ENCODE measurements at regions not wholly inside any gene's neighbourhood (a gene's known extent, or its start where the extent isn't known, plus 50 kb on each side); places are given as distances from the start of the nearest gene placed in this dataset.
"Not testable (repeated sequence)": the region's sequence is repeated elsewhere in the genome, so short reads cannot be mapped to it uniquely, and the experiment has no call there.

DNA sequence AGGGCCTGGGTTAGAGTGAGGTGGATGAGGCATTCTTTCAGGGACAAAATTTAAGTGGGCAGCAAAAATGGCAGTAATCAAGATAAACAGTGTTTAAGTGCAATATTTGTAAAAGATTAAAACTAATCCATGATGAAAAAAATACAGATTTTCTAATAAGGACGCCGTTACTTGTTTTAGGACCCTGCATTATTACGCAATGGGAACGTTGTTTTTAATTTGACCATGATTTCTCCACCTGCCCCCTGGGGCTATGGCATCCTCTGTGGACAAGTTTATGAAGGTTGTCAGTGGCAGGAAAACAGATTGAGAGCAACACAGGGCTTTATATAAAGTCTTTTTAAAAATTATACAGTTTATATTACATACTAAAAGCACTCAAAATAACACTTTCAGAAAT is 380.6 kb upstream of the PHF14 start:
- no peak for DNase-seq (ENCODE audit: low spot score)

DNA sequence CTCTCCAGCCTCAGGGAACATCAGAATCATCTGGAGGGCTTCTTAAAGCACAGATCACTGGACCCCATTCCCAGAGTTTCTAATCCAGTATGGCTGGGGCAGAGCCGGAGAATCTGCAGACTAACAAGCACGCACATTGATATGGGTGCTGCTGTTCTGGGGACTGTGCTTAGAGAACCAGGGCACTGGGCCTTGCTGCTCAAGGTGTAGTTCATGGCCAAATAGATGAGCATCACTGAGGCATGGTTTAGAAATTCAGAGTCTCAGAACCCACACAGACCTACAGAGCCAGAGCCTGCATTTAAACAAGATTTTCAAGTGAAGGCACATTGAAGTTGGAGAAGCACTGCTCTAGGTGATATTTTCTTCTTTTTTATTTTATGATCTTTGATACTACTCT is 376.8 kb upstream of the PHF14 start:
- DNase-seq (ENCODE audit: low spot score), result no peak

DNA sequence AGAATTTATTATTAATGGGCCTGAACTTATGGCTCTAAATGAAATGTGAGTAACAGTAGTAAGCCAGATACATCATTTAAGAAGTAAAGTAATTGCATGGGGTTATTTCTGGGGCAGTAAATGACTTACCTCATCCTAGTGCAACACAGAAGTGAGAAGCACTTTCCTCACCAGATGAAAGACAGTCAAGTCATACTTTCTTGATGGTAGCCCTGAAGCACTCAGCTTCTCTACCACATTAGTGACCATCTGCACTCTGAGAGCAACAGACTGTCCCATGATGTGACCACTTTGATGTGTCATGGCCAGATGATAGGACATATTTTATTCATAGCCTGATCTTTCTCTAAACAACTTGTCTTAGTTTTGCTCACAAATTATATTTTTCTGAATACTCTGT is 369.5 kb upstream of the PHF14 start:
- DNase-seq (ENCODE audit: low spot score), result no peak

DNA sequence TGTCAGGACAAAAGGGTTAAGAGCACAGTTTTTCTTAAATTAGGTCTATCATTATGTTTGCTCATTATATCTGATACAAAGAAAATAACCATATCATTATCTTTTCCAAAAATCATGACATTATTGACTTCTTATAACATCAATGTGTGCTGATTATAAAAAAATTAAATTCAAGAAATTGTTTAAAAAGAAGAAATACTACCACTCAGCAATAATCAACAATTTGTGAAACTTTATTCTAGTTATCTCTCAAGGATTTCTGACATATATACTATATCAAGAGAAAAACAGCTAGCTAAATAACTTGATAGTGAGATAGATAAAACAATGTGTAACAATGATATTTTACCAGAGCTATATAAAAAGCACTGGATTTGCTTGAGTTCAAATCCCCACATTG is 360.7 kb upstream of the PHF14 start:
- no peak for DNase-seq (ENCODE audit: low spot score)

DNA sequence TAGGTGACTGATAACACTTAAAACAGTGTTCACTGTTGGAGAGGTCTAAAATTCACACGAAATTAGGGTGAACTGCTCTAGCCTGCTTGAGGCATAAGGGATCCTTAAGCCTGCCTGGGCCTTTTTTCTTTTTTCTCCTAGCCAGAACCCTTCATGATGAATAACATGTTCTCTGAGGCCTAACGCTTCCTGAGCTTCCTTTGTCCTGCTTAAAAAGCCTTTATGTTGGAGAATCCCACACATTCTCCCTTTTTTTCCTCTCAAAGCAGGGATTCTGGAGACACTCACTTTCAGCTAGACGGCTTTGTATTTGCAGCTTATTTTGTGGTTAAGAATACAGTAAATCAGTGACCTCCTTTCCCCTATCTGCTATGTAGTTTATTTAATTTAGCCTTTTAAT is 354.7 kb upstream of the PHF14 start:
- no peak for DNase-seq (ENCODE audit: low spot score)

DNA sequence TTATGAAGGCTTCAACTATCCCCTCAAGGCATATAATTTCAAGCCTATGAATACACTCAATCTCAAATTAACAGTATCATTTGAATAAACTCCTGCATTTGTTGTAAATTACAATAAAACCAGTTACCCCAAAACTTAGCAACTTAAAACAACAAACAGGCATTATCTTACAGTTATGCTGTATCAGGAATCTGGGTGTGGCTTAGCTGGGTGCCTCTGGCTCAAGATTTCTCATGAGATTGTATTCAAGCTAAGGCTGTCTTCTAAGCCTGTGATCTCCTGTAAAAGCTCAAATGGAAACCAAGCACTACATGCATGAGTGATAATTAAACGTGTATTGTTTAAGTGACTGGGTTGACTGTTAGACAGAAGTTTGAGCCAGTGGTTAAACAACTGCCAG is 341.0 kb upstream of the PHF14 start:
- DNase-seq (ENCODE audit: low spot score), result no peak

GRCh38 chr7:10634239-10634638 is 339.4 kb upstream of the PHF14 start:
- no peak for DNase-seq (ENCODE audit: low spot score)

GRCh38 chr7:10637991-10638390 is 335.7 kb upstream of the PHF14 start:
- no peak for DNase-seq (ENCODE audit: low spot score)

DNA sequence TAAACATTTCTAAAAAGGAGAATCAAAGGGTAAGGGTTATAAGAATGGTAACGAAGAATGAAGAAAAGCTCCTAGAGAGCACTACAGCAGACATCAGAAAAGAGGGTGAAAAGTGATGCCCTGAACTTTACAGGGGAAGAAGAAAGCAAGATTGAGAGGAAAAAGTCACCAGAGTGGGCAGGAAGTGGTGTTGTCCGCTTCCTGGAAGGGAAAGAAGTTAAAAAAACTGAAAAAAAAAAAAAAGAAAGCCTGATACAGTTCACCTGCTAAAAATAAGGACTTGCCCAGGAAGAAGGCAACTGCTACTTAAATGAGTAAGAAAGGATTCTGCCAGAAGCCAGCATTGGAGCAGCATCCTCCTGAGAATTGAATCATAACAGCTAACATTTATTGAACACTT is 330.1 kb upstream of the PHF14 start:
- no peak for DNase-seq (ENCODE audit: low spot score)

GRCh38 chr7:10644849-10645248 is 328.8 kb upstream of the PHF14 start:
- no peak for DNase-seq (ENCODE audit: low spot score)

GRCh38 chr7:10646194-10646593 is 327.5 kb upstream of the PHF14 start:
- no peak for DNase-seq (ENCODE audit: low spot score)

- no peak for DNase-seq (ENCODE audit: low spot score)
Observed at GRCh38 chr7:10648289-10648688, 325.4 kb upstream of the PHF14 start.

DNA sequence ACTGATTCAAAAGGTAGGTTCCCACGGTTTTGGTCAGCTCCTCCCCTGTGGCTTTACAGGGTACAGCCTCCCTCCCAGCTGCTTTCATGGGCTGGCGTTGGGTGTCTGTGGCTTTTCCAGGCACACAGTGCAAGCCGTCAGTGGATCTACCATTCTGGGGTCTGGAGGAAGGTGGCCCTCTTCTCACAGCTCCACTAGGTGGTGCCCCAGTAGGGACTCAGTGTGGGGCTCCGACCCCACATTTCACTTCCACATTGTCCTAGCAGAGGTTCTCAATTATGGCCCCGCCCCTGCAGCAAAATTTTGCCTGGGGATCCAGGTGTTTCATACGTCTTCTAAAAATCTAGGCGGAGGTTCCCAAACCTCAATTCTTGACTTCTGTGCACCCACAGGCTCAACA is 324.6 kb upstream of the PHF14 start:
- not testable (repeated sequence) for DNase-seq (ENCODE audit: low spot score)

DNA sequence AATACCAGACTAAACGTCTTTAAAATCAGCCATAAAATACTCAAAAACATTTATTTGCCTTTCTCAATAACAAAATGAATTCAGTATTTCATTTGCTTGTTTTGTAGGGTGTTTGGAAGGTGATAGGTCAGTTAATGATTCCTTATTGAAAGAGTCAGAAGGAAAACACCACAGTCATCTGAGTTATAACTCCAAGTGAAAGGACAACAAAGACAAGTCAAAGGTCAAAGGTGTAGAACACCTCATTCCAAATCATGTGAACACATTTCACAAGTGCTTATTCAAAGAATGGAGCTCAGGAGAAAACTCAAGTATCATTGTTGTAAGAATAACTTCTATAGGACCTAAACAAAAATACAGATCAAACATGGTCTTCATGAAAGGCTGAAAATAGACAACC is 318.6 kb upstream of the PHF14 start:
- DNase-seq (ENCODE audit: low spot score), result no peak

DNA sequence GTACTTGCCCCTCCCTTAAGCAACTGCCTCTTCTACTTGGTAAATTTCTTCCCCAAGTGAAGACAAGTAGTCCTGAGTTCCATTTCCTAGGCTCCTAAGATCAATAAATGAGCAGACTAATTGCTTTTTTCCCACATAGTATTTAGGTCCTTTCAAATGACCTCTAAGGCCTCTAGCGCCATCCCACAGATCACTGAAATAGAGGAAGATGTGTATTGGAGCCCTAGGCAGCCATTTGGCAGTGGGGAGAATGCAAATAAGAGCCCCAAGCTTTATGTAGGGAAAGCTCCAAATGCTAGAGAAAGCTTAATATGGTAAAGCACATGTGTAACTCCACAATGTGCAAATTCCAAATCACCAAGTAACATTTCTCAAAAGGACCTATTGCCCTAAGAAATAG is 316.5 kb upstream of the PHF14 start:
- DNase-seq (ENCODE audit: low spot score), result no peak

DNA sequence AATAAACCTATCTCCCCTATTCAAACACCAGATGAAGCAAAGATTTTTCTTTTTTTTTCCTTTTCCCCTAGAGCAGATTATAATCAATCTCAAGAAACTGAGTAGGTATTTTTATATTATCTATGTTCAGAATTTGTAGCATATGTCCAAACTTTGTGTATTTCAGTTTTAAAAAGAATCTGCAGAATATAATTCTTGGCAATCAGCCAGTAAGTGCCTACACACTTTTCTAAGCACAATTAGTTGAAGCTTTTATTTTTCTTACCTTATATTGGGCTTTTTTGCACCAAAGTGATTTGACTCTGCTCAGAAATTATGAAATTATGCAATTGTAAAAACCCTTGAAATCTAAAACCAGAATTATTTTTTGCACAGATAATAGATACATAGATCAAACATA is 315.8 kb upstream of the PHF14 start:
- DNase-seq (ENCODE audit: low spot score), result no peak

GRCh38 chr7:10662491-10662890 is 311.2 kb upstream of the PHF14 start:
- no peak for DNase-seq (ENCODE audit: low spot score)

- no peak for DNase-seq (ENCODE audit: low spot score)
Observed at GRCh38 chr7:10662982-10663884, 310.4 kb upstream of the PHF14 start.

DNA sequence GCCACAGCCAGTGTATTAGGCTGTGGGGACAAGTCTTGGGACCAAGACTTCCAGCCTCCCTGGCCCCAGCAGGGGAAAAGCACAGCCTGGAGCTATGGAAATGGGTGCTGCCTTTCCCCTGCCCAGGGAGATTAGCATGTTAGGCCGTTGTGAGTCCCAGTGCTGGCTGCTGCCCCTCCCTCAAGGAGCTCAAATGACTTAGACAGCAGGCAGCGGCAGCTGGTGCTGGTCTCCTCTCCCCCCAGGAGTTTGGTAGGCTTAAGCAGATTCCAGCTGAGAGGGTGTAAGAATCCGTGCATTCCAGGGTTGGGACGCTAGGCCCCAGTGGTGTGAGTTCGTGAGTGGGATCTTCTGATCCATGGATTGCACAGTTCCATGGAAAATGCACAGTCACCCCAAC is 301.5 kb upstream of the PHF14 start:
- DNase-seq (ENCODE audit: low spot score), result no peak

DNA sequence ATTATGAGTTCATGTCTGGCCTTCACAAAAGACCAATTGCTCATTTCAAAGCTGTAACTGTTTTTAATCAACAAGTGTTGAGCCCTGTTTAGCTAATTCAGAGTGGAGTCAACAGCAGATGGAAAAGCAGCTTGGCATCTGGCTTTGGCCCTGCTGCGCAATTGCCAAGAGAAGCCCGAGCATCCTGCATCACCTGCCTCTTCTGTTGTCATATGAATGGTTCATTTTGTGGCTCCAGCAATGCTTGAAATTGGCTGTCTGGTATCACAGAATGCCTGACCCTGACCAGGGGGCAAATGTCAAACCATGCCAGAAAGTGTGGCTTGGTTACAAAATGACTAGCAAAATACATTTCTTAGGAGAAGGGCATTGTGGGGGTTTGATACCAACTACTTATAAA is 296.5 kb upstream of the PHF14 start:
- no peak for DNase-seq (ENCODE audit: low spot score)

DNA sequence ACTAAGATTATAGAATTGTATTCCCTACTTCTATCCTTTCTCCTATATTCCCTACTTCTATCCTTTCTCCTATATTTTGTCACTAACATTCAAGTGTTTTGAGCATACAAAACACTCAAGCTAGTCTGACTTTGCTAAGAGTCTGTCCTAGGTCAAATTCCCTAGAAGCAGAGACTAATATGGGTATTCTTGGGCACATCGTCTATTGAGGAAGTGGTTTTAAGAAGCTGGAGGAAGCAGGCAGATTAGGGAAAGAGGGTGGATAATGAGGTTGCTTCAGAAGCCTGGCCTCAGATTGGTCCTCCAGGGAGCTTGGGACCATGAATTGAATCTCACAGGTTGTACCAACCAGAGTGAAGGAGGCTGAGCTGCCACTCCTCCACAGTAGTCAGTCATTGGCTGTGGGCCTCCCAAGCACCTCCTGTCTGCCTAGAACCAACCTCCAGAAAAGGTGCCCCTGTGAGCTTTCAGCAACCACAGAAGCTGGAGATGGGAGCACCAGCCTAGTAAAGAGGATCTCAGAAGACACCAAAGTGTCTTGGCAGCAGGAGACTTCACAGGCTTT is 295.9 kb upstream of the PHF14 start:
- DNase-seq (ENCODE audit: low spot score), result no peak

DNA sequence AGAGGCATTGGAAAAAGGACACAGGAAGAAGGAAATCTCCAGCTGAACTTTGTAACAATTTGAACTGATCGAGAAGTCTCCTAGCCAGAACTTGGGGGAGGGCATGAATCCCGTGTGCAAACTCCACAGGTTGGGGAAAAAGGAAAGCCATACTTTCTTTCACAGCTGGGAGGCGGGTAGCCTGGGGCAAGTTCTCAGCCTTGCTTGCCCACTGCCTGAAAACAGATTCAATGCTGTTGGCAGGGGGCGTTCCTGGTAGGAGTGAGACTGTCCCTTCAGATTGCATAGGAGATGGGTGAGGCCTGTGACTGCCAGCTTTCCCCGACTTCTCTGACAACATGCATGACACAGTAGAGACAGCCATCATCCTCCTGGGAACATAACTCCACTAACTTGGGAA is 289.1 kb upstream of the PHF14 start:
- no peak for DNase-seq (ENCODE audit: low spot score)

DNA sequence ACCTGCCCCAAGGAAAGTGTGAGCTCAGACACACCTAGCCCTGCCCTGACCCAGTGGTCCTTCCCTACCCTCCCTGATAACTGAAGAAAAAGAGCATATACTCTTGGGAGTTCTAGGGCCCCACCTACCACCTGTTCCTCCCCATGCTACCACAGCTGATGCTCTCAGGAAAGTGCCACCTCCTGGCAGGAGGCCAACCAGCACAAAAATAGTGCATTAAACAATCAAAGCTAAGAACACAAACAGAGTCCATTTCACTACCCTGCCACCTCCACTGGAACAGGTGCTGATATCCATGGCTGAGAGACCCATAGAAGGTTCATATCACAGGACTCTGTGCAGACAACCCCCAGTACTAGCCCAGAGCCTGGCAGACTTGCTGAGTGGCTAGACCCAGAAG is 288.6 kb upstream of the PHF14 start:
- no peak for DNase-seq (ENCODE audit: low spot score)

DNA sequence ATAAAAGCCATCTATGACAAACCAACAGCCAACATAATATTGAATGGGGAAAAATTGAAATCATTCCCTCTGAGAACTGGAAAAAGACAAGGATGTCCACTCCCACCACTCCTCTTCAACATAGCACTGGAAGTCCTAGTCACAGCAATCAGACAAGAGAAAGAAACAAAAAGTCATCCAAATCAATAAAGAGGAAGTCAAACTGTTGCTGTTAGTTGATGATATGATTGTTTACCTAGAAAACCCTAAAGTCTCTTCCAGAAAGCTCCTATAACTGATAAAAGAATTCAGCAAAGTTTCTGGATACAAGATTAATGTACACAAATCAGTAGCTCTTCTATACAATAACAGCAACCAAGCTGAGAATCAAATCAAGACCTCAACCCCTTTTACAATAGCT is 285.1 kb upstream of the PHF14 start:
- no peak for DNase-seq (ENCODE audit: low spot score)

Measured in CD4-positive, alpha-beta T cell treated with Interleukin-2 at 100 ng/mL for 4 hours (primary cell).